ENCODE measurements at regions not wholly inside any gene's neighbourhood (a gene's known extent, or its start where the extent isn't known, plus 50 kb on each side); places are given as distances from the start of the nearest gene placed in this dataset.

DNA sequence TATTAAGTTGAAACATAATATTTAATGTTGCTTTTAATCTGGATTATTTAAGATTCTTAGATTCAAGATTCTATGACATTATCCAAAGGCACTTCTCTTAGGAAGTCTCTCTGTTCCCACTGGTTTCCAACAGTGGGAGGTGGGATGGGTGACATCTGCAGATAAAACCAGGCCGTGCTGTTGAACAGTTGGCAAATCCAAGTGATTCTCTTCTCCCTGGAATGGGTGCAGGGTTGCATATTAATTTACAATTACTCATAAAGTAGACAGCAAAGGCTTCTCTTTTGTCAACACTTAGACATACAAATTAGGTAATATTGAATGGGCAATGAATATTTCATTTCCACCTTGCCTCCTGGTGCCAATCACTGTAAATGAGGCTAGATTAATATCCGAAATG lies 233.7 kb upstream of the IL12B start:
- TF ChIP-seq BACH1 (IDR thresholded peaks at IDR 0.05; ENCODE audit: borderline replicate concordance), result no peak
- TF ChIP-seq POLR2AphosphoS5 (IDR thresholded peaks at IDR 0.05; ENCODE audit: low read length), result no peak
- no peak for TF ChIP-seq CBFB (IDR thresholded peaks at IDR 0.05; ENCODE audit: low read depth)
- TF ChIP-seq, protein P1, sequence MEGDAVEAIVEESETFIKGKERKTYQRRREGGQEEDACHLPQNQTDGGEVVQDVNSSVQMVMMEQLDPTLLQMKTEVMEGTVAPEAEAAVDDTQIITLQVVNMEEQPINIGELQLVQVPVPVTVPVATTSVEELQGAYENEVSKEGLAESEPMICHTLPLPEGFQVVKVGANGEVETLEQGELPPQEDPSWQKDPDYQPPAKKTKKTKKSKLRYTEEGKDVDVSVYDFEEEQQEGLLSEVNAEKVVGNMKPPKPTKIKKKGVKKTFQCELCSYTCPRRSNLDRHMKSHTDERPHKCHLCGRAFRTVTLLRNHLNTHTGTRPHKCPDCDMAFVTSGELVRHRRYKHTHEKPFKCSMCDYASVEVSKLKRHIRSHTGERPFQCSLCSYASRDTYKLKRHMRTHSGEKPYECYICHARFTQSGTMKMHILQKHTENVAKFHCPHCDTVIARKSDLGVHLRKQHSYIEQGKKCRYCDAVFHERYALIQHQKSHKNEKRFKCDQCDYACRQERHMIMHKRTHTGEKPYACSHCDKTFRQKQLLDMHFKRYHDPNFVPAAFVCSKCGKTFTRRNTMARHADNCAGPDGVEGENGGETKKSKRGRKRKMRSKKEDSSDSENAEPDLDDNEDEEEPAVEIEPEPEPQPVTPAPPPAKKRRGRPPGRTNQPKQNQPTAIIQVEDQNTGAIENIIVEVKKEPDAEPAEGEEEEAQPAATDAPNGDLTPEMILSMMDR (IDR thresholded peaks at IDR 0.05 in 2 of 3, conservative IDR thresholded peaks at IDR 0.05 in 1 of 3; ENCODE audit: control insufficient read depth in 2 of 3, extremely low read depth in 1 of 3, insufficient read depth in 1 of 3, low read depth in 3 of 3, low read length in 3 of 3), result no peak
- TF ChIP-seq, protein P2, sequence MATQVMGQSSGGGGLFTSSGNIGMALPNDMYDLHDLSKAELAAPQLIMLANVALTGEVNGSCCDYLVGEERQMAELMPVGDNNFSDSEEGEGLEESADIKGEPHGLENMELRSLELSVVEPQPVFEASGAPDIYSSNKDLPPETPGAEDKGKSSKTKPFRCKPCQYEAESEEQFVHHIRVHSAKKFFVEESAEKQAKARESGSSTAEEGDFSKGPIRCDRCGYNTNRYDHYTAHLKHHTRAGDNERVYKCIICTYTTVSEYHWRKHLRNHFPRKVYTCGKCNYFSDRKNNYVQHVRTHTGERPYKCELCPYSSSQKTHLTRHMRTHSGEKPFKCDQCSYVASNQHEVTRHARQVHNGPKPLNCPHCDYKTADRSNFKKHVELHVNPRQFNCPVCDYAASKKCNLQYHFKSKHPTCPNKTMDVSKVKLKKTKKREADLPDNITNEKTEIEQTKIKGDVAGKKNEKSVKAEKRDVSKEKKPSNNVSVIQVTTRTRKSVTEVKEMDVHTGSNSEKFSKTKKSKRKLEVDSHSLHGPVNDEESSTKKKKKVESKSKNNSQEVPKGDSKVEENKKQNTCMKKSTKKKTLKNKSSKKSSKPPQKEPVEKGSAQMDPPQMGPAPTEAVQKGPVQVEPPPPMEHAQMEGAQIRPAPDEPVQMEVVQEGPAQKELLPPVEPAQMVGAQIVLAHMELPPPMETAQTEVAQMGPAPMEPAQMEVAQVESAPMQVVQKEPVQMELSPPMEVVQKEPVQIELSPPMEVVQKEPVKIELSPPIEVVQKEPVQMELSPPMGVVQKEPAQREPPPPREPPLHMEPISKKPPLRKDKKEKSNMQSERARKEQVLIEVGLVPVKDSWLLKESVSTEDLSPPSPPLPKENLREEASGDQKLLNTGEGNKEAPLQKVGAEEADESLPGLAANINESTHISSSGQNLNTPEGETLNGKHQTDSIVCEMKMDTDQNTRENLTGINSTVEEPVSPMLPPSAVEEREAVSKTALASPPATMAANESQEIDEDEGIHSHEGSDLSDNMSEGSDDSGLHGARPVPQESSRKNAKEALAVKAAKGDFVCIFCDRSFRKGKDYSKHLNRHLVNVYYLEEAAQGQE (IDR thresholded peaks at IDR 0.05; ENCODE audit: low read depth, low read length), result no peak
- no peak for TF ChIP-seq PML (IDR thresholded peaks at IDR 0.05; ENCODE audit: low read length)
- no peak for TF ChIP-seq EGR1 (IDR thresholded peaks at IDR 0.05; ENCODE audit: borderline replicate concordance in 1 of 2, low read depth in 2 of 2, low read length in 2 of 2)
- TF ChIP-seq TCF12 (IDR thresholded peaks at IDR 0.05; ENCODE audit: low read depth, low read length), result no peak
- no peak for TF ChIP-seq POLR2A (IDR thresholded peaks at IDR 0.05; ENCODE audit: low read depth, low read length)
- no peak for TF ChIP-seq ZNF384 (IDR thresholded peaks at IDR 0.05; ENCODE audit: borderline replicate concordance, low read depth, low read length)
- TF ChIP-seq EED (IDR thresholded peaks at IDR 0.05; ENCODE audit: low read depth), result no peak

All from GM12878 (cell line).